ENCODE measurements at regions not wholly inside any gene's neighbourhood (a gene's known extent, or its start where the extent isn't known, plus 50 kb on each side); places are given as distances from the start of the nearest gene placed in this dataset.

- H3K4me1 Mint-ChIP-seq = peaks cover 0 to 2% (median under 1%) of the 10 kb centered on the region in 4 donors
- intact Hi-C loops (cut with micrococcal nuclease) = no loop called here
- Histone ChIP-seq H3K27ac (ENCODE audit: low read depth, low read length) (no peak overlapping the region), H3K4me1 (ENCODE audit: insufficient read depth, low read length) (no peaks in the 10 kb centered on the region), H3K9me3 (ENCODE audit: control insufficient read depth in 1 of 2, low read length in 2 of 2) (no peaks in the 10 kb centered on the region), H3K4me3 (ENCODE audit: low read length in 2 of 2) (no peak overlapping the region), H3K36me3 (ENCODE audit: insufficient read depth, low read length) (no peaks in the 10 kb centered on the region), H3K27me3 (ENCODE audit: insufficient read depth, low read length) (no peaks in the 10 kb centered on the region)
- ChIA-PET POLR2A (ENCODE audit: partially characterized antibody) (no interaction called here), CTCF (ENCODE audit: partially characterized antibody) (no interaction called here)
- no peak for DNase-seq
- H3K9me3 Mint-ChIP-seq = peaks cover 0 to 2% (median 0%) of the 10 kb centered on the region in 8 donors
- peak overlapping the region; percentile 19 to 84 (median 70) for H3K4me3 Mint-ChIP-seq
- peak overlapping the region in 1 of 7 donors; percentile 5 for H3K27ac Mint-ChIP-seq
- peaks cover 0 to 7% of the 10 kb centered on the region in 2 donors for H3K27me3 Mint-ChIP-seq
- no peaks in the 10 kb centered on the region for H3K36me3 Mint-ChIP-seq
These were observed 228.5 kb upstream of the ARGLU1 start for GRCh38 chr13:106796280-106797047.

GRCh38 chr13:106795847-106796246 lies 227.9 kb upstream of the ARGLU1 start:
- ChIA-PET POLR2A (ENCODE audit: partially characterized antibody) (no interaction called here), CTCF (ENCODE audit: partially characterized antibody) (no interaction called here)
- intact Hi-C loops (cut with micrococcal nuclease) = no loop called here
- Histone ChIP-seq H3K27me3 (ENCODE audit: insufficient read depth, low read length) (no peaks in the 10 kb centered on the region), H3K4me3 (ENCODE audit: low read length in 2 of 2) (no peak overlapping the region), H3K9me3 (ENCODE audit: control insufficient read depth in 1 of 2, low read length in 2 of 2) (no peaks in the 10 kb centered on the region), H3K27ac (ENCODE audit: low read depth, low read length) (no peak overlapping the region), H3K4me1 (ENCODE audit: insufficient read depth, low read length) (no peaks in the 10 kb centered on the region), H3K36me3 (ENCODE audit: insufficient read depth, low read length) (no peaks in the 10 kb centered on the region)
- Mint-ChIP-seq H3K36me3 (no peaks in the 10 kb centered on the region), H3K4me1 (peaks cover 0 to 2% (median under 1%) of the 10 kb centered on the region in 4 donors), H3K27ac (no peak overlapping the region), H3K9me3 (peaks cover 0 to 2% (median 0%) of the 10 kb centered on the region in 8 donors), H3K4me3 (peak overlapping the region; percentile 19 to 84 (median 70)), H3K27me3 (peaks cover 0 to 7% of the 10 kb centered on the region in 2 donors)
- DNase-seq = no peak

- Histone ChIP-seq H3K4me1 (ENCODE audit: insufficient read depth, low read length) (no peaks in the 10 kb centered on the region), H3K27ac (ENCODE audit: low read depth, low read length) (no peak overlapping the region), H3K4me3 (ENCODE audit: low read length in 2 of 2) (no peak overlapping the region), H3K36me3 (ENCODE audit: insufficient read depth, low read length) (no peaks in the 10 kb centered on the region), H3K27me3 (ENCODE audit: insufficient read depth, low read length) (no peaks in the 10 kb centered on the region), H3K9me3 (ENCODE audit: control insufficient read depth in 1 of 2, low read length in 2 of 2) (no peaks in the 10 kb centered on the region)
- peaks cover 0 to 2% (median under 1%) of the 10 kb centered on the region in 4 donors for H3K4me1 Mint-ChIP-seq
- ChIA-PET POLR2A (ENCODE audit: partially characterized antibody) (no interaction called here), CTCF (ENCODE audit: partially characterized antibody) (no interaction called here)
- no peaks in the 10 kb centered on the region for H3K36me3 Mint-ChIP-seq
- H3K27ac Mint-ChIP-seq = no peak overlapping the region
- intact Hi-C loops (cut with micrococcal nuclease) = no loop called here
- peaks cover 0 to 2% (median 0%) of the 10 kb centered on the region in 8 donors for H3K9me3 Mint-ChIP-seq
- no peak overlapping the region for H3K4me3 Mint-ChIP-seq
- DNase-seq = no peak
- peaks cover 0 to 7% of the 10 kb centered on the region in 2 donors for H3K27me3 Mint-ChIP-seq
These were observed 226.2 kb upstream of the ARGLU1 start for GRCh38 chr13:106794117-106794516.

- Mint-ChIP-seq H3K36me3 (no peaks in the 10 kb centered on the region), H3K4me1 (no peaks in the 10 kb centered on the region), H3K4me3 (no peak overlapping the region), H3K9me3 (peaks cover 0 to 3% (median under 1%) of the 10 kb centered on the region in 8 donors), H3K27me3 (peaks cover 0 to 2% of the 10 kb centered on the region in 2 donors), H3K27ac (no peak overlapping the region)
- intact Hi-C loops (cut with micrococcal nuclease) = no loop called here
- Histone ChIP-seq H3K4me3 (ENCODE audit: low read length in 2 of 2) (no peak overlapping the region), H3K27ac (ENCODE audit: low read depth, low read length) (no peak overlapping the region), H3K9me3 (ENCODE audit: control insufficient read depth in 1 of 2, low read length in 2 of 2) (no peaks in the 10 kb centered on the region), H3K4me1 (ENCODE audit: insufficient read depth, low read length) (no peaks in the 10 kb centered on the region), H3K36me3 (ENCODE audit: insufficient read depth, low read length) (no peaks in the 10 kb centered on the region), H3K27me3 (ENCODE audit: insufficient read depth, low read length) (no peaks in the 10 kb centered on the region)
- ChIA-PET POLR2A (ENCODE audit: partially characterized antibody) (no interaction called here), CTCF (ENCODE audit: partially characterized antibody) (no interaction called here)
- DNase-seq = no peak
These were observed 222.0 kb upstream of the ARGLU1 start for GRCh38 chr13:106789911-106790310.

GRCh38 chr13:106786006-106786563 lies 218.1 kb upstream of the ARGLU1 start:
- H3K27ac Mint-ChIP-seq = no peak overlapping the region
- POLR2A ChIA-PET (ENCODE audit: partially characterized antibody) = no interaction called here
- Histone ChIP-seq H3K27me3 (ENCODE audit: insufficient read depth, low read length) (no peaks in the 10 kb centered on the region), H3K4me3 (ENCODE audit: low read length in 2 of 2) (no peak overlapping the region), H3K27ac (ENCODE audit: low read depth, low read length) (no peak overlapping the region), H3K36me3 (ENCODE audit: insufficient read depth, low read length) (no peaks in the 10 kb centered on the region), H3K9me3 (ENCODE audit: control insufficient read depth in 1 of 2, low read length in 2 of 2) (no peaks in the 10 kb centered on the region), H3K4me1 (ENCODE audit: insufficient read depth, low read length) (no peaks in the 10 kb centered on the region)
- no peaks in the 10 kb centered on the region for H3K36me3 Mint-ChIP-seq
- CTCF ChIA-PET (ENCODE audit: partially characterized antibody) = no interaction called here
- H3K4me3 Mint-ChIP-seq = no peak overlapping the region
- no peaks in the 10 kb centered on the region for H3K4me1 Mint-ChIP-seq
- peaks cover 0 to 6% (median under 1%) of the 10 kb centered on the region in 8 donors for H3K9me3 Mint-ChIP-seq
- H3K27me3 Mint-ChIP-seq = no peaks in the 10 kb centered on the region
- intact Hi-C loops (cut with micrococcal nuclease) = no loop called here
- DNase-seq = no peak

GRCh38 chr13:106774621-106775020 lies 206.7 kb upstream of the ARGLU1 start:
- no peaks in the 10 kb centered on the region for H3K27me3 Mint-ChIP-seq
- Histone ChIP-seq H3K27ac (ENCODE audit: low read depth, low read length) (no peak overlapping the region), H3K4me3 (ENCODE audit: low read length in 2 of 2) (no peak overlapping the region), H3K4me1 (ENCODE audit: insufficient read depth, low read length) (no peaks in the 10 kb centered on the region), H3K36me3 (ENCODE audit: insufficient read depth, low read length) (no peaks in the 10 kb centered on the region), H3K9me3 (ENCODE audit: control insufficient read depth in 1 of 2, low read length in 2 of 2) (no peaks in the 10 kb centered on the region), H3K27me3 (ENCODE audit: insufficient read depth, low read length) (no peaks in the 10 kb centered on the region)
- H3K4me3 Mint-ChIP-seq = no peak overlapping the region
- peaks cover 0 to 12% (median 1%) of the 10 kb centered on the region in 8 donors for H3K9me3 Mint-ChIP-seq
- DNase-seq = no peak
- H3K4me1 Mint-ChIP-seq = no peaks in the 10 kb centered on the region
- ChIA-PET CTCF (ENCODE audit: partially characterized antibody) (no interaction called here), POLR2A (ENCODE audit: partially characterized antibody) (no interaction called here)
- no peaks in the 10 kb centered on the region for H3K36me3 Mint-ChIP-seq
- no peak overlapping the region for H3K27ac Mint-ChIP-seq
- intact Hi-C loops (cut with micrococcal nuclease) = no loop called here

GRCh38 chr13:106772006-106772601 lies 204.2 kb upstream of the ARGLU1 start:
- DNase-seq = no peak
- H3K27me3 ChIP-seq (ENCODE audit: insufficient read depth, low read length) = no peaks in the 10 kb centered on the region
- Mint-ChIP-seq H3K4me3 (no peak overlapping the region), H3K36me3 (no peaks in the 10 kb centered on the region), H3K9me3 (peaks cover 0 to 19% (median 5%) of the 10 kb centered on the region in 8 donors), H3K27ac (no peak overlapping the region), H3K27me3 (no peaks in the 10 kb centered on the region), H3K4me1 (no peaks in the 10 kb centered on the region)
- ChIA-PET CTCF (ENCODE audit: partially characterized antibody) (no interaction called here), POLR2A (ENCODE audit: partially characterized antibody) (no interaction called here)
- H3K4me3 ChIP-seq (ENCODE audit: low read length in 2 of 2) = no peak overlapping the region
- no peak overlapping the region for H3K27ac ChIP-seq (ENCODE audit: low read depth, low read length)
- intact Hi-C loops (cut with micrococcal nuclease) = no loop called here
- no peaks in the 10 kb centered on the region for H3K9me3 ChIP-seq (ENCODE audit: control insufficient read depth in 1 of 2, low read length in 2 of 2)
- no peaks in the 10 kb centered on the region for H3K36me3 ChIP-seq (ENCODE audit: insufficient read depth, low read length)
- H3K4me1 ChIP-seq (ENCODE audit: insufficient read depth, low read length) = no peaks in the 10 kb centered on the region

Data from CD4-positive, alpha-beta memory T cell (primary cell).